ENCODE measurements at regions not wholly inside any gene's neighbourhood (a gene's known extent, or its start where the extent isn't known, plus 50 kb on each side); places are given as distances from the start of the nearest gene placed in this dataset.

GRCh38 chr10:44240584-44241205 lies 144.2 kb downstream of the CXCL12 start (continued):
- TF ChIP-seq GLIS3 (CRISPR knock-in tag; IDR thresholded peaks at IDR 0.05) = no peak
- TF ChIP-seq ESRRG (CRISPR knock-in tag; IDR thresholded peaks at IDR 0.05) = no peak
- no peak for TF ChIP-seq ARNTL (CRISPR knock-in tag; IDR thresholded peaks at IDR 0.05; ENCODE audit: borderline replicate concordance, low read depth)
- no peak for TF ChIP-seq ZFP3 (CRISPR knock-in tag; IDR thresholded peaks at IDR 0.05)
- TF ChIP-seq ZNF8 (CRISPR knock-in tag; IDR thresholded peaks at IDR 0.05) = no peak
- TF ChIP-seq RARB (CRISPR knock-in tag; IDR thresholded peaks at IDR 0.05) = no peak
- no peak for TF ChIP-seq ISL1 (CRISPR knock-in tag; IDR thresholded peaks at IDR 0.05)

GRCh38 chr10:44238212-44238611 lies 146.7 kb downstream of the CXCL12 start:
- ATAC-seq = no peak
- TF ChIP-seq POU6F1 (CRISPR knock-in tag; IDR thresholded peaks at IDR 0.05; ENCODE audit: borderline replicate concordance, low read depth) (no peak), ZFP3 (CRISPR knock-in tag; IDR thresholded peaks at IDR 0.05) (no peak), RARB (CRISPR knock-in tag; IDR thresholded peaks at IDR 0.05) (no peak), CREB5 (CRISPR knock-in tag; IDR thresholded peaks at IDR 0.05; ENCODE audit: low read depth) (no peak), ZNF70 (CRISPR knock-in tag; IDR thresholded peaks at IDR 0.05) (no peak), OSR1 (CRISPR knock-in tag; IDR thresholded peaks at IDR 0.05) (no peak), ZNF8 (CRISPR knock-in tag; IDR thresholded peaks at IDR 0.05) (no peak), TOX (CRISPR knock-in tag; IDR thresholded peaks at IDR 0.05; ENCODE audit: borderline replicate concordance) (no peak)

- TF ChIP-seq CSDC2 (CRISPR knock-in tag; IDR thresholded peaks at IDR 0.05) (no peak), ESRRG (CRISPR knock-in tag; IDR thresholded peaks at IDR 0.05) (no peak), ISL1 (CRISPR knock-in tag; IDR thresholded peaks at IDR 0.05) (no peak), ZC3H10 (CRISPR knock-in tag; IDR thresholded peaks at IDR 0.05) (no peak), GLIS3 (CRISPR knock-in tag; IDR thresholded peaks at IDR 0.05) (no peak), SNAI2 (CRISPR knock-in tag; IDR thresholded peaks at IDR 0.05) (no peak), ZNF565 (CRISPR knock-in tag; conservative IDR thresholded peaks at IDR 0.05; ENCODE audit: low read depth) (no peak), ZFP30 (CRISPR knock-in tag; IDR thresholded peaks at IDR 0.05) (no peak), TCF4 (CRISPR knock-in tag; IDR thresholded peaks at IDR 0.05; ENCODE audit: borderline replicate concordance) (no peak), TSHZ2 (CRISPR knock-in tag; IDR thresholded peaks at IDR 0.05) (no peak), CREB5 (CRISPR knock-in tag; IDR thresholded peaks at IDR 0.05; ENCODE audit: low read depth) (no peak), CSRNP3 (CRISPR knock-in tag; IDR thresholded peaks at IDR 0.05) (no peak), ZNF8 (CRISPR knock-in tag; IDR thresholded peaks at IDR 0.05) (no peak), RARB (CRISPR knock-in tag; IDR thresholded peaks at IDR 0.05) (no peak)
- no peak for ATAC-seq
Observed at GRCh38 chr10:44237364-44238049, 147.4 kb downstream of the CXCL12 start.

Data from SK-N-SH treated with all-trans-retinoic acid at 6 μM for 48 hours (cell line).